IPS-18a (cell line): ENCODE measurements at regions not wholly inside any gene's neighbourhood (a gene's known extent, or its start where the extent isn't known, plus 50 kb on each side); places are given as distances from the start of the nearest gene placed in this dataset.

Experiments used
- H3K27ac ChIP-seq: one replicate; pipeline ENCODE4 v1.5.1; 2013; ENCODE audit warnings: low read length
- H3K27me3 ChIP-seq: one replicate; pipeline ENCODE4 v1.6.1; 2013; ENCODE audit warnings: mild to moderate bottlenecking, low read length; ENCODE audit not compliant: control insufficient read depth, insufficient read depth
- H3K36me3 ChIP-seq: one replicate; pipeline ENCODE4 v1.6.1; 2013; ENCODE audit warnings: low read depth, low read length; ENCODE audit not compliant: control insufficient read depth
- H3K4me1 ChIP-seq: one replicate; pipeline ENCODE4 v1.6.1; 2013; ENCODE audit warnings: low read depth, low read length; ENCODE audit not compliant: control insufficient read depth
- H3K4me3 ChIP-seq: one replicate; pipeline ENCODE4 v1.5.1; 2013; ENCODE audit warnings: low read length
- H3K9ac ChIP-seq: one replicate; pipeline ENCODE4 v1.6.1; 2013; ENCODE audit warnings: mild to moderate bottlenecking, low read length, moderate library complexity
- H3K9me3 ChIP-seq: one replicate; pipeline ENCODE4 v1.6.1; 2013; ENCODE audit warnings: low read depth, low read length; ENCODE audit not compliant: control insufficient read depth

- no peaks in the 10 kb centered on the region for H3K9me3 ChIP-seq
- H3K4me1 ChIP-seq, result peaks cover 10% of the 10 kb centered on the region
- H3K27me3 ChIP-seq, result no peaks in the 10 kb centered on the region
- H3K9ac ChIP-seq, result no peak overlapping the region
- no peaks in the 10 kb centered on the region for H3K36me3 ChIP-seq
- no peak overlapping the region for H3K27ac ChIP-seq
- no peak overlapping the region for H3K4me3 ChIP-seq
Observed at GRCh38 chr19:30667746-30668145, 295.6 kb downstream of the ZNF536 start.

DNA sequence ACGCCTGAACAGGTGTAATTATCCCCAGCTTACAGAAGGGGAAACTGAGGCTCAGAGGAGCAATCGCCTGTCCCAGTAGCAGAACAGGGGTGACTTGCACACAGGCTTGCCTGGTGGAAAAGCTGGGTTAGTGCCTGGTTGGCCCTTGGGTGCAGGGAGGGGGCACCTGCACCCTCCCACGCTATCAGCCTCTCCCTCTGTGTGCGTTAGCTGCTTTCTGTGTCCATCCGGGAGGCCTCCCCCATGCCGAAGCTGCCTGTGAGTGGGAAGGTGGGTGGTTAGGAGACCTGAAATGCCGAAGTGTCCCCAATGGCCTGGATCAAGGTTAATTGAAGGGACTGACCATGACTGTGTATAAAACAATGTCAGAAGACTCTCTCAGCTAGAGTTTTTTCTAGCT, 295.0 kb downstream of the ZNF536 start:
- Histone ChIP-seq H3K27me3 (no peaks in the 10 kb centered on the region), H3K9me3 (no peaks in the 10 kb centered on the region), H3K4me1 (peaks cover 15% of the 10 kb centered on the region), H3K36me3 (no peaks in the 10 kb centered on the region), H3K9ac (no peak overlapping the region), H3K27ac (no peak overlapping the region), H3K4me3 (no peak overlapping the region)

DNA sequence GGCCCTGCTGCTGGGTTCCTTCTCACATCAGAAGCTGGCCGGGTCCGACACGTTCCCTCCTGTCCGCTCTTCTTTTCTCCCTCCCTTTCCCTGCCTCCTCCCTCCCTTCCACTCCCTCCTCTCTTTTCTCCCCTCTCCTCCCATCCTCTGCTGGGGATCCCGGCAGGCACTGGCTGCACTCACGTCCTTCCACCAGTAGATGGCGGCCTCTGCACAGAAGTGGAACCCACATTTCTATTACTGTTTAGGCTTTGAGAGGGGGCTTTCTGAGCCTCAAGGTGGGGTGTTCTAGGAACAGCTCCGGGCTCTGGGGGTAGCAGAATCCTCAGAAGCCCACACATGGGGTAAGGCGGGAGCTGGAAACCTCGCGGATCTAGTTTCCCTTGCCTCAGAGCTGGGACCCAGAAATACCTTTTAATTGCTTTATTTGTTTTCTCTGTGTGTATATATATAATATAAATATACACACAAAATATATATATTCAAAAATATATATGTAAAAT, 294.2 kb downstream of the ZNF536 start:
- Histone ChIP-seq H3K9ac (no peak overlapping the region), H3K9me3 (no peaks in the 10 kb centered on the region), H3K27me3 (no peaks in the 10 kb centered on the region), H3K27ac (no peak overlapping the region), H3K36me3 (no peaks in the 10 kb centered on the region), H3K4me1 (peaks cover 16% of the 10 kb centered on the region), H3K4me3 (no peak overlapping the region)

DNA sequence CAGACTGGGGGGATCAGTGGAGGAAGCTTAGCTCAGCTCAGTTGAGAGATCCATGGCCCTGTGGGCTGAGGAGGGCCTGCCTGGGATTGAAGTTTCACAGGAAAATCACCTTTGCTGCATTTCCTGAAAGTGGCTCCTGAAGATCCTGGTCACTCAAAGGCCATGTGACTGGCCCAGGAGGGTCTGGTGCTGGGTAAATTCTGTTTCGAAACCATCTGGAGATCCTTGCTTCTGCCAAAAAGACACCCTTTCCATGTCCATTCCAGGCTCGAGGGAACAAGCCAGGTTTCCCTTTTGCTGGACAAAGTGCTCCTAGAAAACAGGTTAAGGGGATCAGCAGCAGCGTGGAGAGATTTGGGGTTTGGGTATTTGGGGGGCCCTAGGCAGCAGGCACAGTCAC, 293.3 kb downstream of the ZNF536 start:
- Histone ChIP-seq H3K27ac (no peak overlapping the region), H3K4me3 (no peak overlapping the region), H3K4me1 (peaks cover 16% of the 10 kb centered on the region), H3K9ac (no peak overlapping the region), H3K27me3 (no peaks in the 10 kb centered on the region), H3K9me3 (no peaks in the 10 kb centered on the region), H3K36me3 (no peaks in the 10 kb centered on the region)

- Histone ChIP-seq H3K27me3 (no peaks in the 10 kb centered on the region), H3K36me3 (no peaks in the 10 kb centered on the region), H3K4me1 (peaks cover 16% of the 10 kb centered on the region), H3K9ac (no peak overlapping the region), H3K27ac (no peak overlapping the region), H3K9me3 (no peaks in the 10 kb centered on the region), H3K4me3 (no peak overlapping the region)
Observed at GRCh38 chr19:30663611-30664174, 291.5 kb downstream of the ZNF536 start.

- Histone ChIP-seq H3K4me3 (no peak overlapping the region), H3K36me3 (no peaks in the 10 kb centered on the region), H3K9ac (no peak overlapping the region), H3K27me3 (no peaks in the 10 kb centered on the region), H3K4me1 (peaks cover 16% of the 10 kb centered on the region), H3K9me3 (no peaks in the 10 kb centered on the region), H3K27ac (no peak overlapping the region)
Observed at GRCh38 chr19:30662211-30662861, 290.2 kb downstream of the ZNF536 start.

GRCh38 chr19:30659638-30660037, 287.5 kb downstream of the ZNF536 start:
- H3K9ac ChIP-seq, result no peak overlapping the region
- H3K4me3 ChIP-seq, result no peak overlapping the region

GRCh38 chr19:30656520-30657100, 284.4 kb downstream of the ZNF536 start:
- H3K36me3 ChIP-seq, result no peaks in the 10 kb centered on the region
- H3K9me3 ChIP-seq, result no peaks in the 10 kb centered on the region
- H3K9ac ChIP-seq, result no peak overlapping the region
- no peak overlapping the region for H3K27ac ChIP-seq
- H3K4me3 ChIP-seq, result no peak overlapping the region
- no peaks in the 10 kb centered on the region for H3K27me3 ChIP-seq
- H3K4me1 ChIP-seq, result no peaks in the 10 kb centered on the region

More at GRCh38 chr19:30659638-30660037, 287.5 kb downstream of the ZNF536 start:
- Histone ChIP-seq H3K9me3 (no peaks in the 10 kb centered on the region), H3K27ac (no peak overlapping the region), H3K36me3 (no peaks in the 10 kb centered on the region), H3K4me1 (peaks cover 16% of the 10 kb centered on the region), H3K27me3 (no peaks in the 10 kb centered on the region)

- Histone ChIP-seq H3K27me3 (no peaks in the 10 kb centered on the region), H3K4me3 (no peak overlapping the region), H3K4me1 (no peaks in the 10 kb centered on the region), H3K9me3 (no peaks in the 10 kb centered on the region), H3K9ac (no peak overlapping the region), H3K27ac (no peak overlapping the region), H3K36me3 (no peaks in the 10 kb centered on the region)
Observed at GRCh38 chr19:30653646-30654386, 281.6 kb downstream of the ZNF536 start.

DNA sequence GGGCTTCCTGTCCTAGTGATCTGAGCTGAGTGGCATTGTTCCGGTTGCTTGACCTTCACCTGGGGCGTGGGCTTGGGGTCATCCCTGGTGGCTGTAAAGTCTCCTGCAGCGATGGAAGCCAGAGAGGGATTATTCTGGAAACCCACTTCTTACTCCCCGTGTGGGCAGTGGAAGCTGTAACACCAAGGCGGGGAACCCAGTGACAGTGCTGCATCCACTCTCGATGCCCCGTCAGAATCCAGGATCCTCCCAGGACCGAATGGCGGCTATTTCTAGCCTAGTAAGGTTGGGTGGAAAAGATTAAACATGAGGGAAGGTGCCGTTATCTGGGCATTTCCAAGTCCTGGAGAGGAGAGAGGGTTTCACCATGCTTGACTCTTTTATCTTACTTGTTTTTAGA, 280.6 kb downstream of the ZNF536 start:
- H3K27me3 ChIP-seq, result no peaks in the 10 kb centered on the region
- H3K36me3 ChIP-seq, result no peaks in the 10 kb centered on the region
- H3K4me1 ChIP-seq, result no peaks in the 10 kb centered on the region
- no peak overlapping the region for H3K27ac ChIP-seq
- no peaks in the 10 kb centered on the region for H3K9me3 ChIP-seq
- H3K4me3 ChIP-seq, result no peak overlapping the region
- no peak overlapping the region for H3K9ac ChIP-seq

- Histone ChIP-seq H3K9ac (no peak overlapping the region), H3K4me3 (no peak overlapping the region), H3K9me3 (no peaks in the 10 kb centered on the region), H3K4me1 (no peaks in the 10 kb centered on the region), H3K27ac (no peak overlapping the region), H3K27me3 (no peaks in the 10 kb centered on the region), H3K36me3 (no peaks in the 10 kb centered on the region)
Observed at GRCh38 chr19:30651691-30652090, 279.5 kb downstream of the ZNF536 start.
